WI38 (cell line): ENCODE measurements at regions not wholly inside any gene's neighbourhood (a gene's known extent, or its start where the extent isn't known, plus 50 kb on each side); places are given as distances from the start of the nearest gene placed in this dataset.

Experiments used
- H3K4me3 ChIP-seq: 2 replicates; pipeline ENCODE4 v1.5.1; 2011; ENCODE audit warnings: low read depth, mild to moderate bottlenecking, control low read depth, low read length
- TF ChIP-seq, protein P1 (sequence below): IDR thresholded peaks from 2 replicates; pipeline ENCODE4 v1.5.1; 2012; ENCODE audit warnings: low read depth, mild to moderate bottlenecking, control low read depth, low read length

DNA sequence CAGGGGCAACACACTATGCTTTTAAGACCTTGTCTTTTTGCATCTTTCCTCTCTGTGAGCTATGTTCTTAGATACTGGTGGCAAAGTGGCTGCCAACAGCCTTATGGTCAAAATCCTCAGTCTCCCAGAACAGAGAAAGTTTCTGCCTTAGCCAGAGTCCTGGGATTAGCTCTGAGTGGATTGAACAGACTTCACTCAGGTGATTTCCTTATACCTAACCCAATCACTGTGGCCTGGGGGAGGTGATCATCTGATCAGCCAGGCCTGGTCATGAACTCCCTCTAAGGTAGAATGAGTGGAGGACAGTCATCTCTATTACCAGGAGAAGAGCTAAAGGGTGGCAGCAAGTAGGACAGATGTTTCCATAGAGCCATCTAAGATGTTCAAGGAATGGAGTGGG is 218.5 kb upstream of the E2F8 start:
- no peak overlapping the region for H3K4me3 ChIP-seq
- TF ChIP-seq, protein P1, sequence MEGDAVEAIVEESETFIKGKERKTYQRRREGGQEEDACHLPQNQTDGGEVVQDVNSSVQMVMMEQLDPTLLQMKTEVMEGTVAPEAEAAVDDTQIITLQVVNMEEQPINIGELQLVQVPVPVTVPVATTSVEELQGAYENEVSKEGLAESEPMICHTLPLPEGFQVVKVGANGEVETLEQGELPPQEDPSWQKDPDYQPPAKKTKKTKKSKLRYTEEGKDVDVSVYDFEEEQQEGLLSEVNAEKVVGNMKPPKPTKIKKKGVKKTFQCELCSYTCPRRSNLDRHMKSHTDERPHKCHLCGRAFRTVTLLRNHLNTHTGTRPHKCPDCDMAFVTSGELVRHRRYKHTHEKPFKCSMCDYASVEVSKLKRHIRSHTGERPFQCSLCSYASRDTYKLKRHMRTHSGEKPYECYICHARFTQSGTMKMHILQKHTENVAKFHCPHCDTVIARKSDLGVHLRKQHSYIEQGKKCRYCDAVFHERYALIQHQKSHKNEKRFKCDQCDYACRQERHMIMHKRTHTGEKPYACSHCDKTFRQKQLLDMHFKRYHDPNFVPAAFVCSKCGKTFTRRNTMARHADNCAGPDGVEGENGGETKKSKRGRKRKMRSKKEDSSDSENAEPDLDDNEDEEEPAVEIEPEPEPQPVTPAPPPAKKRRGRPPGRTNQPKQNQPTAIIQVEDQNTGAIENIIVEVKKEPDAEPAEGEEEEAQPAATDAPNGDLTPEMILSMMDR: no peak

DNA sequence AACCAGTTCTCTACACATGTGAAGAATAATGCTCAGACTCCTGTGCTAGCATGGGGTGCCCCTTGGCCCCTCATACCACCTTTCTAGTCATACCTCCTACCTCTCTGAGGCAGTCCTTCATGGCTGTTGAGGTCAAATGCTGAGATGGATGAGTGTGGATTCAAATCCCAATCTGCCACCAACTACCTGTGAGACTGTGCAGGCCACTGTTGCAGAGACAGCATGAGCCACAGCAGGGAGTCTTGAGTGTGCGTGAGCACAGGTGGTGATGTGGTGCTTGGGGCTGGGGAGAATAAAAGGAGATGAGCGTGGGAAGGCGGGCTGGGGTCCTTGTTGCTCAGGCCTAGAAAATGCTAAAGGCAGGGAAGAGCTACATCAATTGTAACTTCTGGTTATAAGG is 218.0 kb upstream of the E2F8 start:
- TF ChIP-seq, protein P1: no peak
- no peak overlapping the region for H3K4me3 ChIP-seq

DNA sequence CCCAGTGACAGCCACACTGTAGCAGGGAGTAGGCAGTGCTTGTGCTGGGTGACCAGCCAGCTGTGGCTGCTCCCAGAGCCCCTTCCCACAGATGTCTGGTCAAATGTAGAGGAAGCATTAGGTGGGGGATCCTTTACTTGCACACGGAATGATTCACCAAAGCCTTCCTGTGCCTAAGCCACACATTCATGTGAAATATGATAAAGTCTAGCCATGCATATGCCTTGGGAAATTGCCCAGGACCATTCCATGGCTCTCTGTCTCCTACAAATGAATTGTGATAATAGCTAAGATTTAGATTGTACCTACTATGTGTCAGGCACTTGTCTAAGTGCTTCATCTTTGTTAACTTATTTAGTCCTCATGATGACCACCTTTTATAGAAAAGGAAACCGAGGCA is 217.5 kb upstream of the E2F8 start:
- TF ChIP-seq, protein P1: no peak
- H3K4me3 ChIP-seq: no peak overlapping the region

DNA sequence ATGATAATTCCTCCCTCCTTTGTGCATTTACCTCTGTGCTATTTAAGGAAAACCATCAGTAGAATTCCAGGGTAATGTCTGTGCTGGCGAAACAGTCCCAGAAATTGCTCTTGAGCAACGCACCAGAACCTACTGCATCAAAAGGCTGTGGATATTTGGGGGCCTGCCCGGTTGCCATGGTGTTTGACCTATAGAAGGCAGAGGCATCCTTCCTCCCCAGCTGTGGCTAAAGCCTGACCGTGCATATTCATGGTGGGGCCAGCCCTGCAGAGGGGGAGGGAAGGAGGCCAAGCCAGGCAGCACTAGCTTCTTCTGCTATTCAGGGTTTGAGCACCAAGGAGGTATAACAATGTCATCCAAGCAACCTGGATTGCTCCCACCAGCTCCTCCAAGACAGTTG is 215.0 kb upstream of the E2F8 start:
- TF ChIP-seq, protein P1: no peak
- no peak overlapping the region for H3K4me3 ChIP-seq

DNA sequence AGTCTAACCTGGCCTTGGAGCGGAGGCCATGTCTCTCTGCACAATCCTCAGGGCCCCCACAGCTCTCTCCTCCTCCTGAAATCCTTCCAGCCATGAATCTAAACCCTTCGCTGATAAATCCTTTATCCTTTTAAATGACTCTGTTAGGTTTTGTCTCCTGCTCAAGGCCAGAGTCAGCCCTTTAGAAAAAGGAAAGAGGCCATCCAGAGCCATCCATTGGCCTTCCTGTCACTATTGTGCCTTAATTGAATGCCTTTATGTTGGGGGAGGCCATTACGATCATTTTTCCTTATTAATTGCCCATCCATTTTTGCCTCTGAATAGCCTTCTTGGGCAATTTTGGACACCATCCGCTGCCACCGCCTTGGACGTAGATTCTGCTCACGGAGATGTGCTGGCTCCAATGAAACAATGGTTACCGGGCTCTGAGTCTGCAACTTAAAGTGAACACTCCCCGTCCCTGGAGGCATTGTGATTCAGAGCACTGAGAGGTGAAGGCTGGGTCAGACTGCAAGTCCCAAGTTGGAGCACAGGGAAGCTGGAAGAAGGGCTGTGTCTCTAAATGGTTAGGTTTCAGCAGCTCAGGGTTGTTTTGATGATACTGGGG is 213.0 kb upstream of the E2F8 start:
- no peak overlapping the region for H3K4me3 ChIP-seq
- TF ChIP-seq, protein P1: no peak

DNA sequence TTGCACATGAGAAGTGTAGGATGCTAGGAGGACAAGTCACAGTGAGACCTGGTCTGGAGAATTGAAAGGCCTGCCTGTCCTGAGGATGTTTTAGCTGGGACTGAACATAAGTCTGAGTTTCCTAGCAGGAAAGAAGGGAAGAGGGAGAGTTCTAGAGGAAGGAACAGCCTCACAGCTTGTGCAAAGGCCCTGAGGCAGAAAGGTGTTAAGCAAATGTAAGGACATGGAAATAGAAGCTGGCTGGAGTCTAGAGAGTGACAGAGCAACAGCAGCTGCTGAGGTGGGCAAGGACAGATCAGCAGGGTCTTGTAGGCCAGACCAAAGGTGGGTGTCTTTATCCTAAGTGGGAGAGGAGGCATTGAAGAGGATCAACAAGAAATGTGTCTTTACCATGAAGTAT is 210.9 kb upstream of the E2F8 start:
- H3K4me3 ChIP-seq: no peak overlapping the region
- TF ChIP-seq, protein P1: no peak

DNA sequence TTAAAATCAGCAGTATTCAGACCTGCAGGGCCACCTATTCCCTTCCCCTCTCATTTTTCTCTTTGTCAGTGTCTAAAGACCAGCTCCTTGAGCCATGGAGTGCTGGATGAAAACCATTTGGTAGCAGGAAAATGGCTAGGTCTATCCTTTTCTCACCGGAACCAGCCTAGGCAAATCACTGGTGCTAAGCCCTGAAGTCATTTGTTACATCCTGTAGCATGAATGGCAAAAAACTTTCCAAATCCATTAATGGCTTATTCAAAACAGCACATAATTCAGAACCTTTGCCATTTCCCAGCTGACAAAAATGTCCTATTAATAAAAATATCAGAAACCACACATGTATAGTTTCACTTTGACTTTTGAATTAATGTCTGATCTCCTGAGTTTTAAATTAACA is 209.5 kb upstream of the E2F8 start:
- TF ChIP-seq, protein P1: no peak
- no peak overlapping the region for H3K4me3 ChIP-seq
